Pancreas (tissue), 10 donors: ENCODE measurements at regions not wholly inside any gene's neighbourhood (a gene's known extent, or its start where the extent isn't known, plus 50 kb on each side); places are given as distances from the start of the nearest gene placed in this dataset.

Experiments used
- ATAC-seq, 4 donors: fragments of 200-7000 bp; cut with Tn5 transposase; one replicate each; pipeline versions ENCODE4 v1.8.0 to v1.9.1; 2020; ENCODE audit warnings: mild to moderate bottlenecking in 4 of 4, moderate library complexity in 4 of 4
- DNase-seq, 6 donors: peaks; one replicate each; pipeline ENCODE4 v3.0.0-alpha.2; 2020
- FAIRE-seq: peaks from 2 replicates; lab custom pipeline; 2012; peaks lifted over from hg19 to GRCh38; lab: Jason Lieb, UNC
- H3K27ac ChIP-seq, 4 donors: fragments of 200-600 bp; sonication (generic); 1 replicate in 3 of 4; 2 replicates in 1 of 4; pipeline versions ENCODE4 v1.5.0 to v1.8.0; 2020
- H3K27me3 ChIP-seq, 4 donors: fragments of 200-600 bp; one replicate each; pipeline ENCODE4 v1.8.0; 2021
- H3K36me3 ChIP-seq, 3 donors: fragments of 200-600 bp; sonication (generic) in 1 of 3; one replicate each; pipeline versions ENCODE4 v1.5.0 to v1.8.0; 2020 to 2021
- H3K4me1 ChIP-seq, 3 donors: fragments of 200-600 bp; one replicate each; pipeline ENCODE4 v1.8.0; 2021
- H3K4me3 ChIP-seq, 4 donors: fragments of 200-600 bp; sonication (generic) in 2 of 4; one replicate each; pipeline versions ENCODE4 v1.5.0 to v1.8.0; 2020 to 2021
- H3K9me3 ChIP-seq, 4 donors: fragments of 200-600 bp; one replicate each; pipeline ENCODE4 v1.8.0; 2021
- CTCF ChIP-seq, 4 donors: fragments of 200-600 bp; sonication (generic) in 3 of 4; IDR thresholded peaks; one replicate each; pipeline versions ENCODE4 v1.5.0 to v1.8.0; 2021; ENCODE audit warnings: antibody characterized with exemption in 4 of 4
- WGBS, 2 donors: extraction: QIAGEN DNeasy Blood & Tissue Kit; methylation state at CpG; one replicate each; pipeline ENCODE4 v1.1.7; 2013; 5-methylcytosine and 5-hydroxymethylcytosine counted together
- intact Hi-C, 3 donors: fragments of 100-400 bp; cut with DNase I; formaldehyde crosslinking; loops; one replicate each; pipeline versions ENCODE4 v1.11.1 to v1.14.2; 2022
- donor health status: healthy with polysubstance abuse.
- donor health status: DM: no; HTN: no; CAD: no; lungs with moderate emphysema.
- donor health status: DM: no; HTN: no; CAD: no.
- donor health status: control.
- donor health status: control.
- donor health status: Bipolar disorder and iron deficiency.
- donor health status: DM: yes; HTN: yes; CAD: no.
- donor health status: DM: no; HTN: no; CAD: no.
- donor health status: DM: no; HTN: no; CAD: no.
- donor health status: DM: yes; HTN: yes; CAD: no.

GRCh38 chr4:155433636-155434360, 57.0 kb upstream of the MAP9 start:
- H3K4me1 ChIP-seq: no peaks in the 10 kb centered on the region
- 34 to 36% methylated on average over 2 of the region's 2 CpGs for WGBS, 2 donors
- no peaks in the 10 kb centered on the region for H3K27me3 ChIP-seq
- no peaks in the 10 kb centered on the region for H3K9me3 ChIP-seq
- H3K27ac ChIP-seq: no peak overlapping the region
- H3K4me3 ChIP-seq: no peak overlapping the region
- no peak for TF ChIP-seq CTCF (IDR thresholded peaks at IDR 0.05)
- ATAC-seq (no peak), DNase-seq (no peak), FAIRE-seq (no peak)
- no peaks in the 10 kb centered on the region for H3K36me3 ChIP-seq
- intact Hi-C loops: no loop called here

- Histone ChIP-seq H3K4me3 (no peak overlapping the region), H3K36me3 (no peaks in the 10 kb centered on the region), H3K27ac (no peak overlapping the region), H3K4me1 (no peaks in the 10 kb centered on the region), H3K27me3 (no peaks in the 10 kb centered on the region), H3K9me3 (no peaks in the 10 kb centered on the region)
- no peak for TF ChIP-seq CTCF (IDR thresholded peaks at IDR 0.05)
- 45 to 50% methylated on average over 2 of the region's 2 CpGs for WGBS, 2 donors
- ATAC-seq (no peak), FAIRE-seq (no peak), DNase-seq (no peak)
- intact Hi-C loops: no loop called here
Observed at GRCh38 chr4:155430895-155431795, 54.4 kb upstream of the MAP9 start.

DNA sequence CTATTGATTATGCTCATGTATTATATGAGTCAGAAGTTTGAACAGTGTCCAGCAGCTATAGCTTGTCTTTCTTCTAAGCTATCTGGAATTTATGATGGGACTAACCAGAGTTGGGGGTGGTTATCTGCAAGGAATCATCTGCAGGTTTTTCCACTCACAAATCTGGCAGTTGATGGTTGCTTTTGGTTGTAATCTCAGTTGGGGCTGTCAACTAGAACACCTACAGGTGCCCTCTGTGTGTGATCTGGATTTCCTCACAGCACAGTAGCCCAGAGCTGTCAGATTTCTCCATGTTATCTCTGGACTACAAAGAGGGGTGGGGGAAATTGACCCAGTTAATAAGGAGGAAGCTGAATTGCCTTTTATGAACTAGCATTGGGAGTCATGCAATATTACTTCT, 51.4 kb upstream of the MAP9 start:
- H3K4me3 ChIP-seq: no peak overlapping the region
- ATAC-seq (no peak), FAIRE-seq (no peak), DNase-seq (no peak)
- no peaks in the 10 kb centered on the region for H3K9me3 ChIP-seq
- no peak overlapping the region for H3K27ac ChIP-seq
- no peaks in the 10 kb centered on the region for H3K36me3 ChIP-seq
- TF ChIP-seq CTCF (IDR thresholded peaks at IDR 0.05): no peak
- intact Hi-C loops: no loop called here
- H3K27me3 ChIP-seq: no peaks in the 10 kb centered on the region
- H3K4me1 ChIP-seq: no peaks in the 10 kb centered on the region

DNA sequence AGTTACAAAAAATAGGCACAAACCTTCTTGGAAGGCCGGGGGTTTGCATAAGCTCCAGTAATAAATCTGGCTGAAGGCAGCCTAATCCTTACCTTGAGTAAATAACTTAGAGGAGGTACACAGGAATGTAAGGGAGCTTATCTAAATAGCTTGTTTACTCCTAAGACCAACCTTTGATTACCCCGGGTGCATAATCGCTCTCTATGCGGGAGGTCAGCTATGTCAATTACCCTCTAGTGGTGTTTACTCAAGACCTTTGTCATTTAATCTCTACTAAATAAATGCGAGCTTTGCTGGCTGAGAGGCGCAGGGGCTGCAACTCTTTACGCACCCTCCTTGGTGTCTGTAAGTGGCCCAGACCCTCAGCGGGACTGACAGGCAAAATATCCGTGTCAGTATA, 50.2 kb upstream of the MAP9 start:
- no peak for FAIRE-seq
- Histone ChIP-seq H3K9me3 (no peaks in the 10 kb centered on the region), H3K36me3 (no peaks in the 10 kb centered on the region), H3K4me1 (no peaks in the 10 kb centered on the region), H3K4me3 (no peak overlapping the region), H3K27ac (no peak overlapping the region), H3K27me3 (no peaks in the 10 kb centered on the region)
- DNase-seq: no peak
- intact Hi-C loops: no loop called here
- ATAC-seq: no peak
- no peak for TF ChIP-seq CTCF (IDR thresholded peaks at IDR 0.05)
- 31 to 36% methylated on average over 9 of the region's 9 CpGs for WGBS, 2 donors
